ENCODE measurements at regions not wholly inside any gene's neighbourhood (a gene's known extent, or its start where the extent isn't known, plus 50 kb on each side); places are given as distances from the start of the nearest gene placed in this dataset.

GRCh38 chr20:55597526-55597925 is 407.8 kb downstream of the CBLN4 start:
- DNase-seq (ENCODE audit: low spot score), result no peak
- H3K4me3 ChIP-seq (ENCODE audit: low read depth, low read length, poor library complexity, severe bottlenecking), result no peak overlapping the region

DNA sequence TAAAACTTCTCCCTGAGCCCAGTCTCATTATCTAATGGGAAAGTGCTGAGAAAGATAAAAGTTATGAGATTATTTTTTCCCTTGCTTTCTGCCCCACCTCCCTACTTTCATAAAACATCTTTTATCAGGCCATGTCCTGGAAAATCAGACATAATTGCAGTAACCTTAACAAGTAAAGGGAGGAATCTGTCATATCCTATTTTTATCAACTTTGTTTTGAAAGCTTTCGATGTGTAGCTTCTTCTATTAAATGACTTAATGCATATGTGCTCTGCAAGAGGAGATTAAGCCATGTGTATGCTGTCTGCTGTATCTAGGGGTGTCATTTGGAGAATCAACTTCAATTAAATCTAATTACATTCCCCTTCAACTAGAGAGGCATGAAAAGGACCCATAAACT is 408.9 kb downstream of the CBLN4 start:
- Histone ChIP-seq H3K27me3 (replicated peaks; ENCODE audit: insufficient read depth, low read depth, low read length, poor library complexity) (no peaks in the 10 kb centered on the region), H3K4me3 (ENCODE audit: low read depth, low read length, poor library complexity, severe bottlenecking) (no peak overlapping the region), H3K27ac (ENCODE audit: low read depth, low read length, poor library complexity, severe bottlenecking) (no peak overlapping the region), H3K36me3 (ENCODE audit: insufficient read depth, low read length, poor library complexity, severe bottlenecking) (no peaks in the 10 kb centered on the region), H3K9me3 (ENCODE audit: low read depth, low read length, poor library complexity, severe bottlenecking) (peaks cover 2% of the 10 kb centered on the region), H3K4me1 (ENCODE audit: insufficient read depth, low read length, poor library complexity, severe bottlenecking) (no peaks in the 10 kb centered on the region)
- ChIA-PET POLR2A (ENCODE audit: low non-redundant PET) (no interaction called here), CTCF (no interaction called here)
- BruUV-seq (replicated peaks), result no TSS peak
- intact Hi-C loops (cut with micrococcal nuclease; ENCODE audit: unreplicated experiment), result no loop called here
- no peak for TF ChIP-seq EZH2 (IDR thresholded peaks at IDR 0.05; ENCODE audit: borderline replicate concordance, low read depth, low read length, poor library complexity, severe bottlenecking)
- TF ChIP-seq CTCF (conservative IDR thresholded peaks at IDR 0.05; ENCODE audit: low read depth, low read length), result no peak
- no peak for DNase-seq (ENCODE audit: low spot score)

More at GRCh38 chr20:55597526-55597925, 407.8 kb downstream of the CBLN4 start:
- CTCF ChIA-PET, result no interaction called here
- Histone ChIP-seq H3K4me1 (ENCODE audit: insufficient read depth, low read length, poor library complexity, severe bottlenecking) (no peaks in the 10 kb centered on the region), H3K9me3 (ENCODE audit: low read depth, low read length, poor library complexity, severe bottlenecking) (peaks cover 6% of the 10 kb centered on the region), H3K27ac (ENCODE audit: low read depth, low read length, poor library complexity, severe bottlenecking) (no peak overlapping the region), H3K36me3 (ENCODE audit: insufficient read depth, low read length, poor library complexity, severe bottlenecking) (no peaks in the 10 kb centered on the region), H3K27me3 (replicated peaks; ENCODE audit: insufficient read depth, low read depth, low read length, poor library complexity) (no peaks in the 10 kb centered on the region)
- POLR2A ChIA-PET (ENCODE audit: low non-redundant PET), result no interaction called here
- intact Hi-C loops (cut with micrococcal nuclease; ENCODE audit: unreplicated experiment), result no loop called here
- TF ChIP-seq CTCF (conservative IDR thresholded peaks at IDR 0.05; ENCODE audit: low read depth, low read length), result no peak
- no peak for TF ChIP-seq EZH2 (IDR thresholded peaks at IDR 0.05; ENCODE audit: borderline replicate concordance, low read depth, low read length, poor library complexity, severe bottlenecking)
- BruUV-seq (replicated peaks), result no TSS peak

DNA sequence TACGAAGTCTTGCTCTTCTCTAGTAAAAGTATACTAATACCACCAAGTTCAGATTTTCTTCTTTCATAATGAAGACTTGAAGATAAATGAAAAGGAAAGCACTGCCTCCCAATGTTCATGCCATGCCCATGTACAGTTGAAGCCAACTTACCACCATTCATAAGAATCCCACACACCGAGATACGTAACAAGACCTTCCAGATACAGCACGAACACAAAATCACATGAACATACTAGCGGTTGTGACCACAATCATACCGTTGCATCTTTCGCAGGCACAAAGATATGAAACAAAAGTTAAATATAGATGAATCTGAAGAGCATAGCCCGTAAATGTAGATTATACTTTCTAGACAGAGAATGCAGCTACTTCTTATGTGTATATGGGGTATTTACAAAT is 412.5 kb downstream of the CBLN4 start:
- Histone ChIP-seq H3K4me3 (ENCODE audit: low read depth, low read length, poor library complexity, severe bottlenecking) (no peak overlapping the region), H3K36me3 (ENCODE audit: insufficient read depth, low read length, poor library complexity, severe bottlenecking) (no peaks in the 10 kb centered on the region), H3K27me3 (replicated peaks; ENCODE audit: insufficient read depth, low read depth, low read length, poor library complexity) (no peaks in the 10 kb centered on the region), H3K9me3 (ENCODE audit: low read depth, low read length, poor library complexity, severe bottlenecking) (peaks cover 5% of the 10 kb centered on the region), H3K27ac (ENCODE audit: low read depth, low read length, poor library complexity, severe bottlenecking) (no peak overlapping the region), H3K4me1 (ENCODE audit: insufficient read depth, low read length, poor library complexity, severe bottlenecking) (no peaks in the 10 kb centered on the region)
- intact Hi-C loops (cut with micrococcal nuclease; ENCODE audit: unreplicated experiment), result no loop called here
- ChIA-PET CTCF (no interaction called here), POLR2A (ENCODE audit: low non-redundant PET) (no interaction called here)
- no peak for DNase-seq (ENCODE audit: low spot score)
- BruUV-seq (replicated peaks), result no TSS peak
- TF ChIP-seq EZH2 (IDR thresholded peaks at IDR 0.05; ENCODE audit: borderline replicate concordance, low read depth, low read length, poor library complexity, severe bottlenecking) (no peak), CTCF (conservative IDR thresholded peaks at IDR 0.05; ENCODE audit: low read depth, low read length) (no peak)
